Coronary artery (tissue), 2 donors: ENCODE measurements at regions not wholly inside any gene's neighbourhood (a gene's known extent, or its start where the extent isn't known, plus 50 kb on each side); places are given as distances from the start of the nearest gene placed in this dataset.

ENCODE experiments used
- DNase-seq: peaks from one replicate; pipeline ENCODE4 v3.0.0-alpha.2; 2017; ENCODE audit warnings: low spot score
- H3K27ac ChIP-seq, 2 donors: fragments of 200-600 bp; sonication (generic); one replicate each; pipeline ENCODE4 v1.5.1; 2016 to 2019
- H3K4me3 ChIP-seq: fragments of 200-600 bp; sonication (generic); 2 replicates; pipeline ENCODE4 v1.5.1; 2016; ENCODE audit warnings: mild to moderate bottlenecking, moderate library complexity
- CTCF ChIP-seq: fragments of 200-600 bp; sonication (generic); IDR thresholded peaks from one replicate; pipeline ENCODE4 v1.5.1; 2019; ENCODE audit warnings: antibody characterized with exemption

GRCh38 chr3:80439490-80439889 lies 671.7 kb upstream of the ROBO1 start:
- no peak for TF ChIP-seq CTCF
- H3K27ac ChIP-seq, result no peak overlapping the region
- DNase-seq, result no peak
- H3K4me3 ChIP-seq, result no peak overlapping the region

DNA sequence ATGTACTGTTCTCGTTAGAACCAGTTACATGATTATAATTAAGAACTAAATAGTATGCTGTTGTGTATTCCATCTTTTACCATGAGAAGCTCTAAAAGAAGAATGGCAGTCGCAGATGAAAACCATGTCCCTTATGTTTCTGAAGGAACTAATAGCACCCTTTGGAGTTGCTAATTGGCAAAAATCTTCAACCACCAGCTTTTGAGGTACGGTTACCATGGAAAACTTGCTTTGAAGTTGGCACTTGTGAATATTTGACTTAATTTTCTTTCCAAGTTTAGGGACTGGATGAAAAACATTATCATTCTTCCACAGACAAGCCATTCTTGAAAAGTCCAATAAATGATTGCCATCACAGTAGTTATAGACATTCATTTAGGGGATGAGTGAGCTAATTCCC lies 666.6 kb upstream of the ROBO1 start:
- no peak for TF ChIP-seq CTCF
- no peak for DNase-seq

DNA sequence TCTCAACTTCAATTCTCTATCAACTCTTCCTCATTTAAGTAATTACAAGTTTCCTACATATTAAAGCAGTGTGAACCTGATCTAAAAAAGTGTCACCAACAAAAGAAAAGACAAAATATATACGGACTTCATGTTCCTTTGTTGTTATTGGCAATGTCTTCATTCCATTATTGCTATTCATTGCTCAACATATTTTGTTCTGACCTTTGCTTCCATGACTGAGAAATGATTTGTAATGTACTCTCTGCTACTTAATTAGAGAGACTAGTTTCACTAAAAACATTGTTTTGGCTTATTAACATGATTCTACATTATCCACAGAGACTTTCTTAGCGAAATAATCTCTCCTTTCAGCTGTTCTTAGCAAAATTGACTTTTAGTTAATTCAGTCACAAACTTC lies 657.2 kb upstream of the ROBO1 start:
- DNase-seq, result no peak
- no peak for TF ChIP-seq CTCF
- H3K4me3 ChIP-seq, result no peak overlapping the region
- no peak overlapping the region for H3K27ac ChIP-seq

More for the DNA sequence above, 666.6 kb upstream of the ROBO1 start:
- Histone ChIP-seq H3K4me3 (no peak overlapping the region), H3K27ac (no peak overlapping the region)

DNA sequence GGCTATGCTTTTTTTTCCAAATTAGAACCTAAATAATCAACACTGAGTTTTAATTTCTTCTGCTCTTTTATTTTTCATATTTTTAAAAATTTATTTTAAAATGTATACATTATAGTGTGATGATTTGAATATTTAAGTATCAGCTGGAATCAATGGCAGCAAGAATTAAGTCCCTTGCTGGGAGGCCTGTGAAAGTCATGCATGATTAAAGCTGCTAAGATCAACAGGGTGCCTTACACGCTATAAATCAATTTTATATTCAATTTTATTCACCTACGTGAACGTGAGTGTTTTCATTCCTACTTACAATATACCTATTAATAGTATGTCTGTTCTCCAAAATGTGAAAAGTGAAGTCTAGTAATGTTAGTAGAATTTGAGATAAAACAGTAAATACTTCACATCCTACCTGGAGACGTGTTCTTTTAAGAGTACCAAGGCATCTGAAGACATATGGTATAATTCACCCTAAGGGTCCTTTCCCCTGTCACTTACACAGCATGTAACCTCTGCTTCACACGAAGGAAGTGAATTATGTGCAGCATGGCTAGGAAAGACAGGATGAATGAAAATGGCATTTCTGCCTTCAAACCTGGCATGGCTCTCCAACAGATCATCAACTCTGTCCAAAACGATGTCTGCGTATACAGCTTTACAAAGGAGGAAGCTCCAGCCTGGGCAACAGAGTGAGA lies 640.4 kb upstream of the ROBO1 start:
- DNase-seq, result no peak
- Histone ChIP-seq H3K27ac (no peak overlapping the region), H3K4me3 (no peak overlapping the region)
- TF ChIP-seq CTCF, result no peak

DNA sequence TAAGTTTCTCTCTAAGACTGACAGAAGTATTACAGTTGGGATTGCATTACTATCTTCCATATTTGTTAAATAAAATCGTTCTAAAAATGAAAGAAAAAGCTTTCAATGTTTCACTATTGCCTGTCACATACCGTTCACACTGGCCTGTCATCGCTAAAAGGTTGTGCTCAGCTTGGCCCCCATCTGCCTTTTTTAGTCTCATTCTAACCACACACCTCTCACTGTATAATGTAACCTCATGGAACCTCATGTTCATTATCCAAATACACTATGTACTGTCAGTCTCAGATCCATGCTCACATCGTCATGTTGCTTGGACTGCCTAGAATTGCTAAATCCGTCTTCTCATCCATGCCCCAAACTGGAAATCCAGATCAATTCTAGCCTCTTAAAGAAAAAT lies 637.8 kb upstream of the ROBO1 start:
- no peak overlapping the region for H3K27ac ChIP-seq
- TF ChIP-seq CTCF, result no peak
- no peak for DNase-seq
- no peak overlapping the region for H3K4me3 ChIP-seq

DNA sequence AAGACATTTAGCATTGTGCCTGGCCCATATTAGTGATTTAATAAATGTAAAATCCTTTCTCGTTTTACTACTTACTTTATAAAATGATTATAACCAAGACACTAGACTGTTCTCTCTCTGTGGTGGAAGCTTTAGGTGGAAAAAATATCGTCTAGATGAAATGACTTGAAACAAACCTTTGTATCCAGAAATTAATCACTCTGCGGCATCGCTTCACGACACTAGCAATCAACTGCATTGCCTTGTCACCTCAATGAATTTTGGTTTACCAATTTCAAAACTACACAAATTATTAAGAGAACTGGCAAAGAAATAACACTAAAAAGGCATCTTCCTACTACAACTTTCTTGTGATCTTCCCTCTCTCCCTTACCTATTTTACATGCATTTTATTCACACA lies 627.2 kb upstream of the ROBO1 start:
- no peak overlapping the region for H3K4me3 ChIP-seq
- no peak overlapping the region for H3K27ac ChIP-seq
- DNase-seq, result no peak
- no peak for TF ChIP-seq CTCF

GRCh38 chr3:80391573-80391972 lies 623.8 kb upstream of the ROBO1 start:
- Histone ChIP-seq H3K4me3 (no peak overlapping the region), H3K27ac (no peak overlapping the region)
- TF ChIP-seq CTCF, result no peak
- DNase-seq, result no peak
